ENCODE measurements at regions not wholly inside any gene's neighbourhood (a gene's known extent, or its start where the extent isn't known, plus 50 kb on each side); places are given as distances from the start of the nearest gene placed in this dataset.

GRCh38 chr1:234989019-234989418 is 139.6 kb downstream of the TOMM20 start:
- peak overlapping the region in 1 of 2 donors; percentile 79 for H3K27ac Mint-ChIP-seq
- peaks cover 0 to 29% of the 10 kb centered on the region in 2 donors for H3K36me3 Mint-ChIP-seq
- ATAC-seq = peak; percentile 72 to 74
- H3K9me3 Mint-ChIP-seq = peaks cover 3 to 6% of the 10 kb centered on the region in 2 donors
- peak; percentile 28 to 49 for DNase-seq (ENCODE audit: low spot score in 2 of 2)

GRCh38 chr1:234988536-234988935 is 140.1 kb downstream of the TOMM20 start:
- no peak for DNase-seq (ENCODE audit: low spot score in 2 of 2)
- H3K36me3 Mint-ChIP-seq = peaks cover 0 to 34% of the 10 kb centered on the region in 2 donors
- peaks cover 3 to 6% of the 10 kb centered on the region in 2 donors for H3K9me3 Mint-ChIP-seq
- no peak for ATAC-seq
- peak overlapping the region in 1 of 2 donors; percentile 70 for H3K27ac Mint-ChIP-seq

- Mint-ChIP-seq H3K36me3 (peaks cover 0 to 37% of the 10 kb centered on the region in 2 donors), H3K9me3 (peaks cover 3 to 6% of the 10 kb centered on the region in 2 donors), H3K27ac (peak overlapping the region in 1 of 2 donors; percentile 70)
- DNase-seq (ENCODE audit: low spot score in 2 of 2) (no peak), ATAC-seq (no peak)
Measured at GRCh38 chr1:234988155-234988517, 140.5 kb downstream of the TOMM20 start.

- Mint-ChIP-seq H3K36me3 (peaks cover 0 to 37% of the 10 kb centered on the region in 2 donors), H3K9me3 (peaks cover 3 to 6% of the 10 kb centered on the region in 2 donors), H3K27ac (peak overlapping the region; percentile 70 to 86)
- peak in 1 of 2 donors; percentile 50 for DNase-seq (ENCODE audit: low spot score in 2 of 2)
- peak; percentile 3 to 44 for ATAC-seq
Measured at GRCh38 chr1:234987415-234988154, 141.1 kb downstream of the TOMM20 start.

GRCh38 chr1:234986750-234987414 is 141.8 kb downstream of the TOMM20 start:
- DNase-seq (ENCODE audit: low spot score in 2 of 2) (no peak), ATAC-seq (no peak)
- H3K9me3 Mint-ChIP-seq = peaks cover 3 to 6% of the 10 kb centered on the region in 2 donors
- H3K36me3 Mint-ChIP-seq = peaks cover 0 to 37% of the 10 kb centered on the region in 2 donors
- peak overlapping the region; percentile 70 to 86 for H3K27ac Mint-ChIP-seq

- ATAC-seq (no peak), DNase-seq (ENCODE audit: low spot score in 2 of 2) (peak in 1 of 2 donors; percentile 14)
- no peaks in the 10 kb centered on the region for H3K9me3 Mint-ChIP-seq
- peak overlapping the region; percentile 68 to 70 for H3K27ac Mint-ChIP-seq
- H3K36me3 Mint-ChIP-seq = peaks cover 0 to 28% of the 10 kb centered on the region in 2 donors
Measured at GRCh38 chr1:234985516-234986294, 142.9 kb downstream of the TOMM20 start.

- H3K36me3 Mint-ChIP-seq = peaks cover 0 to 35% of the 10 kb centered on the region in 2 donors
- no peak for ATAC-seq
- no peaks in the 10 kb centered on the region for H3K9me3 Mint-ChIP-seq
- peak in 1 of 2 donors; percentile 44 for DNase-seq (ENCODE audit: low spot score in 2 of 2)
- H3K27ac Mint-ChIP-seq = no peak overlapping the region
Measured at GRCh38 chr1:234985007-234985370, 143.6 kb downstream of the TOMM20 start.

GRCh38 chr1:234983564-234984238 is 144.9 kb downstream of the TOMM20 start:
- no peaks in the 10 kb centered on the region for H3K9me3 Mint-ChIP-seq
- peaks cover 6 to 44% of the 10 kb centered on the region in 2 donors for H3K36me3 Mint-ChIP-seq
- peak in 1 of 2 donors; percentile 35 for DNase-seq (ENCODE audit: low spot score in 2 of 2)
- ATAC-seq = no peak
- peak overlapping the region in 1 of 2 donors; percentile 18 for H3K27ac Mint-ChIP-seq

GRCh38 chr1:234981758-234982157 is 146.9 kb downstream of the TOMM20 start:
- ATAC-seq = no peak
- Mint-ChIP-seq H3K9me3 (no peaks in the 10 kb centered on the region), H3K27ac (peak overlapping the region; percentile 92 to 97), H3K36me3 (peaks cover 6 to 45% of the 10 kb centered on the region in 2 donors)
- DNase-seq (ENCODE audit: low spot score in 2 of 2) = peak in 1 of 2 donors; percentile 3

GRCh38 chr1:234980645-234981396 is 147.8 kb downstream of the TOMM20 start:
- Mint-ChIP-seq H3K9me3 (peaks cover under 1 to 5% of the 10 kb centered on the region in 2 donors), H3K36me3 (peaks cover 6 to 50% of the 10 kb centered on the region in 2 donors), H3K27ac (peak overlapping the region; percentile 92 to 97)
- DNase-seq (ENCODE audit: low spot score in 2 of 2) (peak; percentile 75 to 90), ATAC-seq (peak; percentile 86 to 90)

GRCh38 chr1:234980291-234980644 is 148.4 kb downstream of the TOMM20 start:
- ATAC-seq (no peak), DNase-seq (ENCODE audit: low spot score in 2 of 2) (no peak)
- H3K9me3 Mint-ChIP-seq = peaks cover 6 to 11% of the 10 kb centered on the region in 2 donors
- H3K27ac Mint-ChIP-seq = peak overlapping the region; percentile 92 to 97
- peaks cover 12 to 56% of the 10 kb centered on the region in 2 donors for H3K36me3 Mint-ChIP-seq

- Mint-ChIP-seq H3K27ac (peak overlapping the region; percentile 92 to 97), H3K9me3 (peaks cover 8 to 13% of the 10 kb centered on the region in 2 donors), H3K36me3 (peaks cover 14 to 62% of the 10 kb centered on the region in 2 donors)
- ATAC-seq = no peak
- peak in 1 of 2 donors; percentile 53 for DNase-seq (ENCODE audit: low spot score in 2 of 2)
Measured at GRCh38 chr1:234979296-234980279, 149.0 kb downstream of the TOMM20 start.

GRCh38 chr1:234978397-234979295 is 150.0 kb downstream of the TOMM20 start:
- Mint-ChIP-seq H3K9me3 (peaks cover 8 to 16% of the 10 kb centered on the region in 2 donors), H3K36me3 (peaks cover 14 to 56% of the 10 kb centered on the region in 2 donors), H3K27ac (peak overlapping the region; percentile 87 to 92)
- peak; percentile 17 to 52 for ATAC-seq
- peak in 1 of 2 donors; percentile 28 for DNase-seq (ENCODE audit: low spot score in 2 of 2)

Data from activated naive CD4-positive, alpha-beta T cell treated with anti-CD3 and anti-CD28 coated beads, Interleukin-2, amount 50 U/mL, for 72 hours (primary cell).